Tongue (tissue), 1 donor: ENCODE measurements at regions not wholly inside any gene's neighbourhood (a gene's known extent, or its start where the extent isn't known, plus 50 kb on each side); places are given as distances from the start of the nearest gene placed in this dataset.
A peak's percentile ranks its signal among the peaks of the same experiment; 100 is the strongest.

ENCODE experiments used
- DNase-seq: peaks from one replicate; pipeline ENCODE4 v3.0.0-alpha.2; 2015

- DNase-seq: no peak
These were observed 55.2 kb downstream of the TTC32 start for GRCh38 chr2:19846567-19846966.

DNA sequence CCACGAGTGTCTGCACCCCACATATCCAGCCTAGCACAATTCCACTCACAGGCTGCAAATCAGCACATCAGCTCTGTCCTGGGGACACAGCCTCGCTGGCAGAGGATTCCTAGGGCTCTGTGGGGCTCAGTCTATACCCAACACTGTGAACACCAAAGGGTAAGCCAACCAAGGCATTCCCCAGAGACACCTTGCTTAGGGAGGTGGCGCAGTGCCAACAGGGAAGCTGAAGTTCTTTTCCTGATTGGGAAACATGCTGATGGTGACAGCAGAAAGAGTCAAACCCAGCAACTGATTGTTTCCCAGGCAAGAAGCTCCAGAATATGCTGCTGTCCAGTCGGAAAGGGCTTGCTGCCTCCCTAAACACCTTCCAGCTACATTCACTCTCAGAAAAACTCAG is 55.8 kb downstream of the TTC32 start:
- no peak for DNase-seq

DNA sequence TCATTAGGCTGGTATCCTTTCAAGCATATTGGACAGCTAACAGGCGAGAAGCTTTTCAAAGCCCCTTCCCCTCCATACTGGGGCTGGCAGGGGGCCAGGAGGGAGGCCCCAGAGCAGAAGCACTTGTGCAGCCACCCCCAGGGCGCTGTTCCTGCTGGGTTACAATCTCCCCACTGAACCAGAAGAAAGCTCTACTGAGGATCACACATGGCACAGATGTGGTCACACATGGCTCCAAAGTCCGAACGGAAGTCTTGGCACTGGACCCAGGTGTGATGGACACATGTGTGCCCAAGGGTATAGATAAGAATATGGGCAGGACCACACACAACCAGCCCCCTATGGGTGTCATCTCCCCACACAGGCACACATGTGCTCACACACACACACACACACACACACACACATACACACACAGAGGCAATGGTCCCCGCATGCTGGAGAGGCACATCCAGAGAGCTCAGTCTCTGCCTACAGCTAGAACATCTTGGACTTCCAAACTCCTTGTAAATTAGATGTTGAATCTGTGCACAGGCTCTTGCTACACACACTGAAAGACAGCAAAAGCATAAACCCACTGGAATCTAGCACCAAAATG is 56.4 kb downstream of the TTC32 start:
- no peak for DNase-seq

- no peak for DNase-seq
These were observed 57.0 kb downstream of the TTC32 start for GRCh38 chr2:19844750-19845149.

- DNase-seq: no peak
These were observed 57.7 kb downstream of the TTC32 start for GRCh38 chr2:19843992-19844515.

- no peak for DNase-seq
These were observed 59.7 kb downstream of the TTC32 start for GRCh38 chr2:19841918-19842693.

- no peak for DNase-seq
These were observed 62.3 kb downstream of the TTC32 start for GRCh38 chr2:19839438-19839837.

GRCh38 chr2:19838616-19839015 is 63.2 kb downstream of the TTC32 start:
- no peak for DNase-seq

DNA sequence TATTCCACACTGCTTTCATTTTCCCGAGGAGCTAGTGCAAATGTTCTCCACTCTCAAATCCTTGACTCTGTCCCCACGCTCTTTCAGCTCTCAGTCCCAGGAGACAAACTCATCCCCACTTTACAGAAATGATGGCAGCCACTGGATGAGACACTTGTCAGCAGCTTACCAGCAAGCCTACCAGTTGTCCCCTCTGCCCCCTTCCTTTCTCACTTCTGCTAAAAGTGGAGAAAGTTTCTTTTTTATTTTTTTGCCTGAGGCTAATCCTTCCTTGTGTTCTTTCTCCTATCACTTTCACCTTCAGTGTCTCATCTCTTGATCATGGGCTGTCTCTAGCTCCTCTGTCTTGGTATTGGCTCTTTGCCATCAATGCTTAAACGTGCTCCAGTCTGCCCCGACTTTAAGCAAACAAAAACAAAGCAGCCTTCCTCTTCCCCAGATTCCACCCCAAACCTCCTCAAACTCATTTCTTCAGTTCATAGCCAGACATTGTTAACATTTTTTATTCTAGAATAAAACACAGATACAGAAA is 64.5 kb downstream of the TTC32 start:
- DNase-seq: no peak

DNA sequence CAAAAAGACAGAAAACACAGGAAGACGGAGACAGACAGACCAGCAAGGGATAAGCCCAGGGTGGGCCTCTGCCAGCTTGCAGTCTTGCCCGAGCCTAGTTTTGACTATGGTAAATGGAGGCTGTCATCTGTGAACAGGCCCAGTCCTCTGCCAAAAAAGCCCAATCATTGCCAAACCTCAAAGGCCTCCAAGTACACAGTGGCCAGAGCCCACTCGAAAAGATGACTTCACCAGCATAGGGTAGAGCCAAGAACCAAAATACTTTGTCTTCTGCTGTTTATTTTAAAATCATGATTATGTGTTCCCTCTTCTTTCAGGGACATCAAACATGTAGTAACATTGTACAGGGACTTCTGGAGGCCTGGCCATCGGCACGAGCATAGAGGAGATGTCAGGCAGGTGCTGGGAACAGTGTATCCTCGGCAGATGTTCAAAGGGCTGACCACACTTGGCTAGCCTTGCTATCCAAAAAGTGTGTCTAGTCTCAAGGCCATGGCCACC is 66.0 kb downstream of the TTC32 start:
- DNase-seq: peak; percentile 54

GRCh38 chr2:19833978-19834377 is 67.8 kb downstream of the TTC32 start:
- no peak for DNase-seq

GRCh38 chr2:19829672-19830071 is 72.1 kb downstream of the TTC32 start:
- DNase-seq: no peak

- DNase-seq: no peak
These were observed 74.9 kb downstream of the TTC32 start for GRCh38 chr2:19826874-19827273.

- no peak for DNase-seq
These were observed 78.3 kb downstream of the TTC32 start for GRCh38 chr2:19823507-19823906.

GRCh38 chr2:19819097-19820065 is 82.4 kb downstream of the TTC32 start:
- DNase-seq: no peak

- no peak for DNase-seq
These were observed 83.2 kb downstream of the TTC32 start for GRCh38 chr2:19818543-19818942.

DNA sequence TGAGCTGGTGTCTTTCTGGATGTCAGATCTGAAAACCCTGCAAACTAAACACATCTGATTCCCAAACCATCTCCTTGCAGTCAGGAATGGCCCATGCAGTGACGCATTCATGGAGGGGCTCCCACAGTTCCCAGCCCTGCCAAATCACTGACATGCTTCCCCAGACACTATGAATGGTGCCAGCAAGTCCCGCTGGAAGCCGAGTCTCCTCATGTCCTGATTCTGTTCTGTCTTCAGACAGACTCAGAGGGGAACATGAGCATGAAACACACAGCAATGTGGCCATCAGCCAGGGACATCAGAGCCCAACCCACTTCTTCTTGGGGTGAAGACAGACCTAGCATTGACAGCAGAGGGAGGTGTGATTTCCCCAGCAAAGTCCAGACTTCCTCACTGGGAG is 83.7 kb downstream of the TTC32 start:
- DNase-seq: no peak

GRCh38 chr2:19815746-19816145 is 86.0 kb downstream of the TTC32 start:
- no peak for DNase-seq

- DNase-seq: peak; percentile 81
These were observed 89.6 kb downstream of the TTC32 start for GRCh38 chr2:19812166-19812565.

DNA sequence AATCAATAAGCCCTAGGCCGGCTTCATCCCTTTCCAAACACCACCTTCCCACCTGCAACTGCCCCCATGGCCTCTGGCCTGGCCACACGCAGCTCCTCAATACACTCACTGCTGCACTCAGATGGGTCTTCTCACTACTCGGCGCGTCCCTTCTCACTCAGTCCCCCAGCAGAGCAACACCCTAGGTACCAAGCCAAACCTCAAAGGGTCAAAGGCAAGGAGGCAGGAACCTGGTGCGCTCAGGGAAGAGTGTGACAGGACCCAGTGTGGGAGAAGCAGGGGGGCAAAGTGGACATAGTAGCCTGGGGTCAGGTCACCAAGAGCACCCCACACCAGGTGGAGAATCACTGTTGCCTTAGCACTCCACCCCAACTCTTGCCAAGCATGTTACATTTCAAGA is 90.6 kb downstream of the TTC32 start:
- DNase-seq: no peak

DNA sequence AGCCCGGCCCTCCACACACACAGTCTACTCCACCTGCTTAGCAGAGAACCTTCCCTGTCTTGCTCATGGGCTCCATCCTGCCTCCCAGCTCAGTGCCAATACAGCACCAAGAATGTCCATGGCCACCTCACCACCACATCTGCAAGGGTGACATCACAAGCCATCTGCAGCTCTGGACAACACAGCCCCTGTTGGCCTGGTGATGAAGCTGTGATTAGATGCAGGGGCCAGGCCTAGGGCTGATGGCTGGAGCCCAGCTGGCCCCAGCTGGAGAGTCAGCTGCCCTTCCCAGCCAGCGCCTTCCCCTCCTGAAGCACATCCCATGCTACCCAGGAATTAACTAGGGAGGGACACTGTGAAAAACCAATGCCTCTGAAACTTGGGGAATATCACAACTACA is 91.1 kb downstream of the TTC32 start:
- DNase-seq: peak; percentile 84

- no peak for DNase-seq
These were observed 91.6 kb downstream of the TTC32 start for GRCh38 chr2:19810148-19810547.
